ENCODE measurements at regions not wholly inside any gene's neighbourhood (a gene's known extent, or its start where the extent isn't known, plus 50 kb on each side); places are given as distances from the start of the nearest gene placed in this dataset.

DNA sequence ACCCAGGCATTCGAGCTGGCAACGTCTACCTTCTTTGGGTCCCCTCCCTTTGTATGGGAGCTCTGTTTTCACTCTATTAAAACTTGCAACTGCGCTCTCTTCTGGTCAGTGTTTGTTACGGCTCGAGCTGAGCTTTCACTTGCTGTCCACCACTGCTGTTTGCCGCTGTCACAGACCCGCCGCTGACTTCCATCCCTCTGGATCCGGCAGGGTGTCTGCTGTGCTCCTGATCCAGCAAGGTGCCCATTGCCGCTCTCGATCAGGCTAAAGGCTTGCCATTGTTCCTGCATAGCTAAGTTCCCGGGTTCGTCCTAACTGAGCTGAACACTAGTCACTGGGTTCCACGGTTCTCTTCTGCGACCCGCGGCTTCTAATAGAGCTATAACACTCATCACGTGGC, 183.5 kb upstream of the GALNTL6 start:
- DNase-seq: no peak

DNA sequence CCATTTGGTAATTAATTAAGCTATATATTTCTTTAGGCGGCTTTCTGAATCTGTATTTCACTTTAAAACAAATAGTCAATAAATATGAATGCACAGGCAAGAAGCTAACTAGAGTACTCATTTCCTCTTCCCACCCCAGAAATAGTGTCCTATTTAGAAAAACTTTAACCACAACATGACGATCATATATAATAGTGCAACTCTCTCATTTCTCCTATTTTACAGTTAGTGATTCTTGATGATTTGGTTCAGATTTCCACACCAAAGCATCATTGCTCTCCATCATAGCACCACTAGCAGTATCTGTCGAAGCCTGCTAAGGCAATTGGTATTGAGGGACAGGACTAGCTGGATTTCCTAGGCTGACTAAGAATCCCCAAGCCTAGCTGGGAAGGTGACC, 184.0 kb upstream of the GALNTL6 start:
- DNase-seq: no peak

DNA sequence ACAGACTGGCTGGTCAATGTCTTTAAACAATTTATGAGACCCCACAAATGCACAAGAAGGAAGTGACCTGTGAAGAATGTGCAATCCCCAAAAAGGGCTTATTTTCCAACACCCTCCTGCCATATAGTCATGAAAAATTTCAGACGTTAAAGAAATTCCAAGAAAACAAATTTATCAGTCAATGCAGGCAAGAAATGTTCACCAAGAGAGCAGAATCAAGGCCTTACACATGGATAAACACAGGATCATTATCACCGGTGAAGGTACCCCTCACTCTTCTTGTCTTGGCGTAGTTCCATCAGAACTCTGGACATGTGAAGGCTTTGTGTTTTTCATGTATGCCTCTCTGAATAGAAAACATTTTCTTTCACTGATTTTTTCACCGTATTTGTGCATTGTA, 186.7 kb upstream of the GALNTL6 start:
- DNase-seq: no peak

- no peak for DNase-seq
These were observed 190.5 kb upstream of the GALNTL6 start for GRCh38 chr4:171622729-171623128.

- no peak for DNase-seq
These were observed 191.6 kb upstream of the GALNTL6 start for GRCh38 chr4:171621646-171622045.

GRCh38 chr4:171612907-171613306, 200.3 kb upstream of the GALNTL6 start:
- no peak for DNase-seq

GRCh38 chr4:171602638-171603355, 210.4 kb upstream of the GALNTL6 start:
- no peak for DNase-seq

DNA sequence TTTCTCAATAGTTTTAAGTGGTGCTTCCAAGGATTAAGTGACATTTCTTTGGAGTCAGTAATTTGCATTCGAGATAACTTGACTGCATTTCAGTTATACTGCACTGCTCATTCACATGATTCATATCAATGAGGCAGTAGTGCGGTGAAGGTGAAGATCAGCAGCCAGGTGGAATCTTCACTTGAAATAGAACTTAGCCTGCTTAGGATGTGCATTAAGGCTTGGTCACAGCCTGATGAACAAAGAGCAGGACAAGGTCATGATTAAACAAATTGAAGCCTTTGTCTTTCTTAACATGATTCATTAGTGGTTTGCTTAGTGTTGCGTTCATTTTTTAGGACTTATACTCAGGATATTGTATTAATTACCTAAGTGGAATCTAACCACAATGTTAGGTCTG, 212.1 kb upstream of the GALNTL6 start:
- no peak for DNase-seq

- no peak for DNase-seq
These were observed 213.6 kb upstream of the GALNTL6 start for GRCh38 chr4:171599628-171600027.

GRCh38 chr4:171594293-171594692, 218.9 kb upstream of the GALNTL6 start:
- DNase-seq: no peak

DNA sequence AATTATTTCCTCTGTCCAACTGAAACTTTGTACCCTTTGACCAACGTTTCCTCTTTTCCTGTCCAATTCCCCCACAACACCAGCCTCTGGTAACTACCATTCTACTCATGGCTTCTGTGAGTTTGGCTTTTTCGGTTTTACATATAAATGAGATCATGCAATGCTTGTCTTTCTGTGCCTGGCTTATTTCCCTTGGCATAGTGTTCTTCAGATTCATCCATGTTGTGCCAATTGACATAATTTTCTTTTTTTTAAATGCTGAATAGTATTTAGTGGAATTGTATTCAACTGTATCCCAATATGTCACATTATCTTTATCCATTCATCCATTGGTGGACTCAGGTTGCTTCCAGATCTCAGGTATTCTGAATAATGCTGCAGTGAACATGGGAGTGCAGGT, 222.5 kb upstream of the GALNTL6 start:
- DNase-seq: no peak

- no peak for DNase-seq
These were observed 224.4 kb upstream of the GALNTL6 start for GRCh38 chr4:171588764-171589163.

- DNase-seq: no peak
These were observed 225.1 kb upstream of the GALNTL6 start for GRCh38 chr4:171588051-171588545.

DNA sequence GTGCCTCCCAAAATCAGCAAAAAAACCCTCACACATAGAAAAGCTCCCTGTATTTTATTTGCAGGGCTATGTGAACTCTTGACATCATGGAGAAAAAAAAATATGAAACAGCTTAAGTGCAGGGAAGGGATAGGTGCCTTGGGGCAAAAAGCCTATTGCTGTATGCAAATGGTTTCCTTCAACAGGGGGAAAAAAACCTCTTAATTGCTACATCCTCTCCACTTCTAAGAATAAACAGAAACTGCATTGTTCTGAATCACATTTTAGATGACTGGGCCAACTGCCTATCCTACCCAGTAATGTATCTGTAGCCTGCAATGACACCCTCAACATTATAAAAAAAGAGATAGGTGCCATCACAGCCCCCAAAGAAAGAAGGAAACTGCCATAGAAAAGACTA, 229.4 kb upstream of the GALNTL6 start:
- no peak for DNase-seq

GRCh38 chr4:171582961-171583581, 230.1 kb upstream of the GALNTL6 start:
- DNase-seq: no peak

GRCh38 chr4:171573181-171573580, 240.0 kb upstream of the GALNTL6 start:
- DNase-seq: no peak

- DNase-seq: no peak
These were observed 247.9 kb upstream of the GALNTL6 start for GRCh38 chr4:171565130-171565788.

GRCh38 chr4:171561419-171561818, 251.8 kb upstream of the GALNTL6 start:
- DNase-seq: no peak

DNA sequence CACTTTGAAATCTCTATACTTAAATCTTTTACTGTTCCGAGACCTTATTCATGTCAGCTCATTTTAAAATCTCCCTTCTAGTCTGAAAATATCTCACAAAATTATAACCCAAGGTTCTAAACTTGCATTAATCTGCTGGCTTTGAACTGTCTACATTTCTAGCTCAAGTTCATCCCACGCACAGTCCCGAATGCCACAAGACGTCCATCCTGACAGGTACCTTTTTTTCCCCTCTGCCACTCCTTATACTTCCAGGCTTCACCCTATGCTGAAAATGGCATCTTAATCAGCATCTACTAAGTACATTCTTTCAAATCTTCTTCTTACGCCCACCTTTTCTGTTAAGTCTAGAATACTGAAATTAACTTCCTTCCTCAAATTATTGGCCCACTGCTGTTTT, 259.2 kb upstream of the GALNTL6 start:
- DNase-seq: no peak

GRCh38 chr4:171542640-171543039, 270.6 kb upstream of the GALNTL6 start:
- no peak for DNase-seq

DNA sequence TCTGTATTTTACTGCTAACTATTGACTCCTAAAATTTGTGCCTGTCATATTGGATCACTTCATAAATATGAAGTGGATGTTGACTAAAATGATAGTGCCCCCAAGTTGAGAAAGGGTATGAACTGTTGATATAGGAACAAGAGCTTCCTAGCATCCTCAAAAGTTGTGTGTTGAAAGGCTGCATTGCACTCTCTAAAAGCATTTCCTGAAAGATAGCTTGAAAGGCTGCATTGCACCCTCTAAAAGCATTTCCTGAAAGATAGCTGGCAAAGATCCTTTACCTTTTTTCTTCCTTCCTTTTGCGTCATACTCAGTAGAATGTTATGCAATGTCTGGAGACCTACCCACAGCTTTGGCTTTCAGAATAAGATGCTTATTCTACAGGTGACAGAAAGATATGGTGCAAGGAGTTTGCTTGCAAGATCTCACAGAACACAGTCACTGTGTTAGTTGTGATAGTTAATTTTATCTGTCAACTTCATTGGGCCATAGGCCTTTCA, 274.6 kb upstream of the GALNTL6 start:
- DNase-seq: no peak

GRCh38 chr4:171534391-171534790, 278.8 kb upstream of the GALNTL6 start:
- no peak for DNase-seq

DNA sequence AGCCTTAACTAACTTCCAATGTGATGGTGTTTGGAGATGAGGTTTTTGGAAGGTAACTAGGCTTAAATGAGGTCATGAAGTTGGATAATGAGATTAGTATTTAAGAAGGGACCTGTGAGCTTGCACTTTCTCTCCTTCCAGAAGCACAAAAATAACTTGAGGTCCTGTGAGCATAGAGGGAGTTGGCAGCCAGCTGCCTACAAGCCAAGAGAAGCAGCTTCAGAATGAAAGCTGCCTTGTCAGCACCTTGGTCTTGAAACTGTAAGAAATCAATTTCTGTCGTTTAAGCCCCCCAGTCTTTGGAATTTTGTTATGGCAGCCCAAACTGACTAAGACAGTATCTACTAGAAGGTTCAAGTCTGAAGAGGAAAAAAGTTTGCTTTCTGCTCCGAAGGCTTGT, 280.2 kb upstream of the GALNTL6 start:
- DNase-seq: no peak

DNA sequence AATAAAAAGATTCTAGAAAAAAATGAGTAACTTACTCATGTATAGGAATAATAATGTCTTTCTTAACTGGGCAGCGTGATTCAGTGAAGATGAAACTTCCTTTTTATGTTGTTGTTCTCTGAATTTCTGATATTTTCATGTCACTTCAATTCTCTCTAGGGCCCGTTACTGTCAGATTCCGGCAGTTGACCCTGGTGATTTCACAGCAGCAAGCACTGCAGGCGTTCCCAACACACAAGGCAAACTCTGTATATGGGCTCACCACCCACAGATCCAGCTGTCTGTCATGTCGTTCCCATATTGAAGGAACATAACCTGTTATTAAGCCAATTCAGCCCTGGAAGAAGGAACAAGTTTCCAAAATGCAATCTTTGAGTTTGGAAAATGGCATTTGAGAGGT, 288.3 kb upstream of the GALNTL6 start:
- DNase-seq: no peak
